Coronary artery (tissue), 2 donors: ENCODE measurements at regions not wholly inside any gene's neighbourhood (a gene's known extent, or its start where the extent isn't known, plus 50 kb on each side); places are given as distances from the start of the nearest gene placed in this dataset.

Source experiments
- DNase-seq: peaks from one replicate; pipeline ENCODE4 v3.0.0-alpha.2; 2017; ENCODE audit warnings: low spot score
- H3K27ac ChIP-seq, 2 donors: fragments of 200-600 bp; sonication (generic); one replicate each; pipeline ENCODE4 v1.5.1; 2016 to 2019
- H3K4me3 ChIP-seq: fragments of 200-600 bp; sonication (generic); 2 replicates; pipeline ENCODE4 v1.5.1; 2016; ENCODE audit warnings: mild to moderate bottlenecking, moderate library complexity
- CTCF ChIP-seq: fragments of 200-600 bp; sonication (generic); IDR thresholded peaks from one replicate; pipeline ENCODE4 v1.5.1; 2019; ENCODE audit warnings: antibody characterized with exemption

DNA sequence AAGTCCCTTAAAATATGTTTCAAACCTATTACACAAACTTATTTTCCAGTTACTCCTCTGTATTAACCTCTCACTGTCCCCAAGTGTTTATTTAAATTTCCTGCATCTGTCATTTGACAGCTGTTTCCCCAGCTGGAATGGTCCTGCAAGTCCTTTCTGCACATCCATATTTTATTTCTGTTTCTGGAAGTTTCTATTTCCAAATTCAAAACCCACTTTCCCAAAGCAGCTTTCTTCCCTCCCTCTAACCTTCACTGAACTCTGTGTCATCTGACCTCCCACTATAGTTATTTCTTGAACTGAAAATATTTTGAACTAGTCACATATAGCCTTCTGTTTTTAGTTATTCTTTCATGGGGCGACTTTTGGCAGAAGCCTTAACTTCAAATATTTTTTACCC, 459.4 kb upstream of the MC4R start:
- H3K27ac ChIP-seq, result no peak overlapping the region
- no peak overlapping the region for H3K4me3 ChIP-seq
- no peak for TF ChIP-seq CTCF
- no peak for DNase-seq

- Histone ChIP-seq H3K4me3 (no peak overlapping the region), H3K27ac (no peak overlapping the region)
- DNase-seq, result no peak
- no peak for TF ChIP-seq CTCF
Observed at GRCh38 chr18:60838677-60839076, 466.1 kb upstream of the MC4R start.

- no peak overlapping the region for H3K4me3 ChIP-seq
- TF ChIP-seq CTCF, result no peak
- no peak for DNase-seq
- H3K27ac ChIP-seq, result no peak overlapping the region
Observed at GRCh38 chr18:60846396-60846795, 473.8 kb upstream of the MC4R start.

DNA sequence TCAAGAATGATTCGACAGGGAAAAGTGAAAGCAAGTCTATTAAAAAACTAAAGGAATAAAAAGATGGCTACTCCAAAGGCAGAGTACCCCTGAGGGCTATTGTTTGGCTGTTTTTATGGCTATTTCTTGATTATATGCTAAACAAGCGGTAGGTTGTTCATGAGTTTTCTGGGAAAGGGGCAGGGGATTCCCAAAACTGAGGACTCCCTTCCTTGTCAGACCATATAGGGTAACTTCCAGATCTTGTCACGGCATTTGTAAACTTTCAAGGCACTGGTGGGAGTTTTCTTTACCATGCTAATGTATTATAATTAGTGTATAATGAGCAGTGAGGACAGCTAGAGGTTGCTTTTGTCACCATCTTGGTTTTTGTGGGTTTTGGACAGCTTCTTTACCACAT, 474.9 kb upstream of the MC4R start:
- no peak for TF ChIP-seq CTCF
- H3K27ac ChIP-seq, result no peak overlapping the region
- H3K4me3 ChIP-seq, result no peak overlapping the region
- DNase-seq, result no peak

DNA sequence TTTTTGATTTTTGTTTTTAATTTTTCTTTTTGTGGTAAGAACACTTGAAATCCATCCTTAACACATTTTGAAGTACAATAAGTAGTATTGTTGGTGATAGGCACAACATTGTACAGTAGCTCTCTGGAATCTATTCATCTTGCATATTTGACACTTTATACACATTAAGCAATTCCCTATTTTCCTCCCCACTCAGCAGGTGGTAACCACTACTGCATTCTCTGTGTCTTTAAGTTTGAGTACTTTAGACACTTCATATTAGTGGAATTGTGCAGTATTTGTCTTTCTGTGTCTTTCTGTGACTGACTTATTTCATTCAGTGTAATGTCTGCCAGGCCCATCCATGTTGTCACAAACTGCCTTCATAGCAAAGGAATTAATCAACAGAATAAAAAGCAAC, 471.7 kb upstream of the CDH20 start:
- no peak for TF ChIP-seq CTCF
- no peak overlapping the region for H3K4me3 ChIP-seq
- no peak for DNase-seq
- H3K27ac ChIP-seq, result no peak overlapping the region

- no peak for TF ChIP-seq CTCF
- Histone ChIP-seq H3K27ac (no peak overlapping the region), H3K4me3 (no peak overlapping the region)
- DNase-seq, result no peak
Observed at GRCh38 chr18:60862988-60863387, 470.2 kb upstream of the CDH20 start.

GRCh38 chr18:60865801-60866200, 467.4 kb upstream of the CDH20 start:
- H3K4me3 ChIP-seq, result no peak overlapping the region
- no peak overlapping the region for H3K27ac ChIP-seq
- DNase-seq, result no peak
- TF ChIP-seq CTCF, result no peak
